ENCODE measurements at regions not wholly inside any gene's neighbourhood (a gene's known extent, or its start where the extent isn't known, plus 50 kb on each side); places are given as distances from the start of the nearest gene placed in this dataset.

DNA sequence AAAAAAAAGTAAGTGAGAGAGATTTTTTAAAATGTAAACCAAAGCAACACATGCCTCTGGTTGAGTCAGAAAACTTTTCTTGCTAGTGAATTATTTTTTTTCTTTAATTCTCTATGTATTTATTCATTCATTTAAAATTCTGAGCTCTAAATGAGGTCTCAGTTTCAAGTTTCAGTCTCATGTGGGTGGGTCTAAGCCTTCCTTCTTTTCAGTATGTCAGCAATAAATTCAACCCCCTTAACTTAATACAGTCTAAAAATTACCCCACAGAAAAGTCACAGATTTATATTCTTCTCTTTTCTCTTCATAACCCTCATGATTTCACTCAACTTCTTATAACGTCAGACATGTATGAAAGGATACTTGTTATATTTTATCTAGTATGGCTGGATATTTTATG is 663.3 kb upstream of the PTCHD4 start:
- no peaks in the 10 kb centered on the region for H3K4me1 ChIP-seq (ENCODE audit: insufficient read depth, low read length)
- no peaks in the 10 kb centered on the region for H4K20me1 ChIP-seq (ENCODE audit: insufficient read depth, low read length)
- TF ChIP-seq SMAD1 (CRISPR knock-in tag; IDR thresholded peaks at IDR 0.05; ENCODE audit: borderline replicate concordance, low read depth) (no peak), MAFK (conservative IDR thresholded peaks at IDR 0.05 in 1 of 2, IDR thresholded peaks at IDR 0.05 in 1 of 2; ENCODE audit: low read length in 2 of 2) (peak; percentile 47 to 71; a peak in 3 of 4 replicates), RELA (CRISPR knock-in tag; IDR thresholded peaks at IDR 0.05) (no peak), ZNF850 (CRISPR knock-in tag; conservative IDR thresholded peaks at IDR 0.05) (no peak), ZNF564 (CRISPR knock-in tag; IDR thresholded peaks at IDR 0.05) (no peak), ZNF12 (CRISPR knock-in tag; IDR thresholded peaks at IDR 0.05) (no peak)
- TF ChIP-seq, protein P1, sequence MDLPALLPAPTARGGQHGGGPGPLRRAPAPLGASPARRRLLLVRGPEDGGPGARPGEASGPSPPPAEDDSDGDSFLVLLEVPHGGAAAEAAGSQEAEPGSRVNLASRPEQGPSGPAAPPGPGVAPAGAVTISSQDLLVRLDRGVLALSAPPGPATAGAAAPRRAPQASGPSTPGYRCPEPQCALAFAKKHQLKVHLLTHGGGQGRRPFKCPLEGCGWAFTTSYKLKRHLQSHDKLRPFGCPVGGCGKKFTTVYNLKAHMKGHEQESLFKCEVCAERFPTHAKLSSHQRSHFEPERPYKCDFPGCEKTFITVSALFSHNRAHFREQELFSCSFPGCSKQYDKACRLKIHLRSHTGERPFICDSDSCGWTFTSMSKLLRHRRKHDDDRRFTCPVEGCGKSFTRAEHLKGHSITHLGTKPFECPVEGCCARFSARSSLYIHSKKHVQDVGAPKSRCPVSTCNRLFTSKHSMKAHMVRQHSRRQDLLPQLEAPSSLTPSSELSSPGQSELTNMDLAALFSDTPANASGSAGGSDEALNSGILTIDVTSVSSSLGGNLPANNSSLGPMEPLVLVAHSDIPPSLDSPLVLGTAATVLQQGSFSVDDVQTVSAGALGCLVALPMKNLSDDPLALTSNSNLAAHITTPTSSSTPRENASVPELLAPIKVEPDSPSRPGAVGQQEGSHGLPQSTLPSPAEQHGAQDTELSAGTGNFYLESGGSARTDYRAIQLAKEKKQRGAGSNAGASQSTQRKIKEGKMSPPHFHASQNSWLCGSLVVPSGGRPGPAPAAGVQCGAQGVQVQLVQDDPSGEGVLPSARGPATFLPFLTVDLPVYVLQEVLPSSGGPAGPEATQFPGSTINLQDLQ (CRISPR knock-in tag; IDR thresholded peaks at IDR 0.05): no peak
- 0% methylated on average over 1 of the region's 1 CpG for WGBS (ENCODE audit: low lambda C conversion rate)
- DNase-seq (ENCODE audit: low spot score) (no peak), FAIRE-seq (no peak), ATAC-seq (no peak)
- H3K9me3 ChIP-seq (ENCODE audit: low read length): no peaks in the 10 kb centered on the region
- H3K9ac ChIP-seq (ENCODE audit: insufficient read depth, low read depth, low read length): no peak overlapping the region
- POLR2A ChIA-PET: no interaction called here
- in situ Hi-C loops (cut with HindIII; ENCODE audit: extremely low pct_ligation_motif_present, low pct_unique_long_range_greater_than_20kb) (no loop called here), intact Hi-C loops (cut with micrococcal nuclease; ENCODE audit: unreplicated experiment) (no loop called here)
- H3K36me3 ChIP-seq (replicated peaks in 1 of 2; ENCODE audit: control insufficient read depth in 1 of 2, insufficient read depth in 2 of 2, low read length in 2 of 2): no peaks in the 10 kb centered on the region
- no peak overlapping the region for H3K27ac ChIP-seq (ENCODE audit: extremely low read length, insufficient read depth, low read length)
- CTCF ChIA-PET (ENCODE audit: low intra/inter-chr PET ratio, low total read pairs): no interaction called here
- H3K4me3 ChIP-seq (replicated peaks in 1 of 3; ENCODE audit: insufficient read depth in 1 of 3, low read depth in 2 of 3, low read length in 3 of 3): no peak overlapping the region
- no peak overlapping the region for H2AFZ ChIP-seq (ENCODE audit: low read length)
- no TSS peak for BruUV-seq (replicated peaks)
- no peaks in the 10 kb centered on the region for H3K79me2 ChIP-seq (ENCODE audit: insufficient read depth, low read length)
- H3K4me2 ChIP-seq (ENCODE audit: low read depth, low read length): no peak overlapping the region
- H3K27me3 ChIP-seq (ENCODE audit: control insufficient read depth in 1 of 2, insufficient read depth in 2 of 2, low read length in 2 of 2): no peaks in the 10 kb centered on the region
